A549 (cell line): ENCODE measurements at regions not wholly inside any gene's neighbourhood (a gene's known extent, or its start where the extent isn't known, plus 50 kb on each side); places are given as distances from the start of the nearest gene placed in this dataset.

Experiments used
- ATAC-seq, 2 experiments: fragments of 200-7000 bp in 1 of 2; fragments of >200 bp in 1 of 2; cut with Nextera tagmentation in 1 of 2; cut with Tn5 transposase in 1 of 2; 3 replicates each; pipeline versions ENCODE4 v1.8.0 to v1.9.1; 2018 to 2020; ENCODE audit warnings: mild to moderate bottlenecking in 1 of 2, moderate library complexity in 1 of 2
- CTCF ChIA-PET: fragments of 300-600 bp; sonication (Branson Sonifier 250); formaldehyde crosslinking; extraction: SDS; loops from one replicate; lab custom pipeline; 2021; ENCODE audit warnings: antibody characterized with exemption, inconsistent platforms; lab: Yijun Ruan, JAX
- POLR2A ChIA-PET: fragments of 350-600 bp; formaldehyde crosslinking; extraction: SDS; loops from one replicate; lab custom pipeline; 2021; ENCODE audit warnings: antibody characterized with exemption, inconsistent platforms; lab: Yijun Ruan, JAX
- DNase-seq, 2 experiments: peaks; one replicate each; pipeline versions ENCODE4 v3.0.0 to v3.0.0-alpha.2; 2011 to 2016; ENCODE audit warnings: low read depth in 1 of 2, low spot score in 1 of 2
- FAIRE-seq: peaks from 2 replicates; lab custom pipeline; 2011; peaks lifted over from hg19 to GRCh38; lab: Jason Lieb, UNC
- H3K27ac ChIP-seq, 2 experiments: fragments of >200 bp; sonication (Bioruptor Twin); formaldehyde crosslinking; 3 replicates each; pipeline ENCODE4 v1.5.1; 2016 to 2017
- H3K4me1 ChIP-seq: fragments of >200 bp; sonication (Bioruptor Twin); formaldehyde crosslinking; 3 replicates; pipeline ENCODE4 v1.6.1; 2016
- H3K4me2 ChIP-seq: fragments of >200 bp; sonication (Bioruptor Twin); formaldehyde crosslinking; 3 replicates; pipeline ENCODE4 v1.6.1; 2016
- H3K4me3 ChIP-seq: fragments of >200 bp; sonication (Bioruptor Twin); formaldehyde crosslinking; 3 replicates; pipeline ENCODE4 v1.5.1; 2016
- H3K9me3 ChIP-seq: fragments of >200 bp; sonication (Bioruptor Twin); formaldehyde crosslinking; 3 replicates; pipeline ENCODE4 v1.6.1; 2016
- CHD2 ChIP-seq: fragments of 150-350 bp; IDR thresholded peaks from 2 replicates; pipeline ENCODE4 v1.6.1; 2014; ENCODE audit warnings: low read length; ENCODE audit not compliant: partially characterized antibody
- EHF ChIP-seq: fragments of 250-450 bp; sonication (Bioruptor Pico); IDR thresholded peaks from 2 replicates; pipeline ENCODE4 v1.5.0; 2020; ENCODE audit warnings: mild to moderate bottlenecking
- ESRRA ChIP-seq: fragments of 150-350 bp; IDR thresholded peaks from 2 replicates; pipeline ENCODE4 v1.6.1; 2014; ENCODE audit warnings: mild to moderate bottlenecking, low read length, borderline replicate concordance
- FOSL2 ChIP-seq, 2 experiments: fragments of 450-650 bp in 1 of 2; fragments of >200 bp in 1 of 2; sonication (Bioruptor Twin) in 1 of 2; formaldehyde crosslinking; IDR thresholded peaks; 2 replicates each; pipeline versions ENCODE4 v1.5.0 to v1.6.1; 2016 to 2020; ENCODE audit warnings: mild to moderate bottlenecking in 1 of 2, moderate library complexity in 1 of 2
- HOXA7 ChIP-seq: fragments of 250-450 bp; sonication (Bioruptor Pico); IDR thresholded peaks from 2 replicates; pipeline ENCODE4 v1.5.0; 2020; ENCODE audit warnings: mild to moderate bottlenecking, moderate library complexity
- HOXB13 ChIP-seq: fragments of 250-450 bp; sonication (Bioruptor Pico); IDR thresholded peaks from 2 replicates; pipeline ENCODE4 v1.5.0; 2020; ENCODE audit warnings: low read depth, mild to moderate bottlenecking, moderate library complexity
- HOXB5 ChIP-seq: fragments of 250-450 bp; sonication (Bioruptor Pico); IDR thresholded peaks from 2 replicates; pipeline ENCODE4 v1.5.0; 2020; ENCODE audit warnings: mild to moderate bottlenecking, moderate library complexity
- JUNB ChIP-seq: fragments of >200 bp; sonication (Bioruptor Twin); formaldehyde crosslinking; IDR thresholded peaks from 2 replicates; pipeline ENCODE4 v1.6.1; 2016
- KDM1A ChIP-seq: fragments of 200-600 bp; sonication (generic); IDR thresholded peaks from 2 replicates; pipeline ENCODE4 v1.6.1; 2016; ENCODE audit warnings: low read depth, mild to moderate bottlenecking
- KDM5A ChIP-seq: fragments of 200-600 bp; sonication (generic); IDR thresholded peaks from 2 replicates; pipeline ENCODE4 v1.6.1; 2016; ENCODE audit warnings: antibody characterized with exemption, mild to moderate bottlenecking
- MAFK ChIP-seq: fragments of 450-650 bp; IDR thresholded peaks from 2 replicates; pipeline ENCODE4 v1.6.1; 2014; ENCODE audit not compliant: partially characterized antibody
- MYC ChIP-seq: IDR thresholded peaks from 2 replicates; pipeline ENCODE4 v1.6.1; 2012; ENCODE audit warnings: mild to moderate bottlenecking, inconsistent platforms, low read length, improper control_type of control experiment, borderline replicate concordance
- POLR2AphosphoS2 ChIP-seq: conservative IDR thresholded peaks from 2 replicates; pipeline ENCODE4 v1.6.1; 2012; ENCODE audit warnings: low read length, improper control_type of control experiment, inconsistent platforms
- RCOR1 ChIP-seq: fragments of 150-350 bp; IDR thresholded peaks from 2 replicates; pipeline ENCODE4 v1.6.1; 2014; ENCODE audit warnings: antibody characterized with exemption, low read length, low read depth
- RNF2 ChIP-seq: fragments of 200-600 bp; sonication (generic); IDR thresholded peaks from 2 replicates; pipeline ENCODE4 v1.6.1; 2016; ENCODE audit warnings: low read depth, mild to moderate bottlenecking, antibody characterized with exemption, moderate library complexity, borderline replicate concordance
- WGBS: methylation state at CpG from one replicate; pipeline ENCODE4 v1.1.6; 2017; ENCODE audit errors: missing lambda C conversion rate; 5-methylcytosine and 5-hydroxymethylcytosine counted together
- TF ChIP-seq, protein P1 (sequence below): fragments of 450-650 bp; IDR thresholded peaks from 2 replicates; pipeline ENCODE4 v1.6.1; 2014; ENCODE audit warnings: antibody characterized with exemption
- TF ChIP-seq, protein P2 (sequence below): fragments of 200-600 bp; sonication (generic); IDR thresholded peaks from 2 replicates; pipeline ENCODE4 v1.6.1; 2016; ENCODE audit warnings: antibody characterized with exemption, mild to moderate bottlenecking, moderate library complexity

GRCh38 chr7:46625032-46625431 is 704.0 kb upstream of the IGFBP3 start:
- H3K4me3 ChIP-seq, result no peak overlapping the region
- ATAC-seq (no peak), DNase-seq (no peak), FAIRE-seq (no peak)
- no peak overlapping the region for H3K4me2 ChIP-seq
- H3K9me3 ChIP-seq, result no peaks in the 10 kb centered on the region
- no peaks in the 10 kb centered on the region for H3K4me1 ChIP-seq
- WGBS, result 42% methylated on average over 2 of the region's 2 CpGs
- no peak overlapping the region for H3K27ac ChIP-seq
- ChIA-PET POLR2A (no interaction called here), CTCF (interaction anchor here (0.6 kb wide), 1 partner anchor 709 kb away, joined by 4 read pairs; no protein-coding TSS in a partner anchor)
- TF ChIP-seq, protein P1, sequence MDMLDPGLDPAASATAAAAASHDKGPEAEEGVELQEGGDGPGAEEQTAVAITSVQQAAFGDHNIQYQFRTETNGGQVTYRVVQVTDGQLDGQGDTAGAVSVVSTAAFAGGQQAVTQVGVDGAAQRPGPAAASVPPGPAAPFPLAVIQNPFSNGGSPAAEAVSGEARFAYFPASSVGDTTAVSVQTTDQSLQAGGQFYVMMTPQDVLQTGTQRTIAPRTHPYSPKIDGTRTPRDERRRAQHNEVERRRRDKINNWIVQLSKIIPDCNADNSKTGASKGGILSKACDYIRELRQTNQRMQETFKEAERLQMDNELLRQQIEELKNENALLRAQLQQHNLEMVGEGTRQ, result no peak

- FAIRE-seq (no peak), ATAC-seq (no peak)
Measured at GRCh38 chr7:46622251-46622650, 701.2 kb upstream of the IGFBP3 start.

DNA sequence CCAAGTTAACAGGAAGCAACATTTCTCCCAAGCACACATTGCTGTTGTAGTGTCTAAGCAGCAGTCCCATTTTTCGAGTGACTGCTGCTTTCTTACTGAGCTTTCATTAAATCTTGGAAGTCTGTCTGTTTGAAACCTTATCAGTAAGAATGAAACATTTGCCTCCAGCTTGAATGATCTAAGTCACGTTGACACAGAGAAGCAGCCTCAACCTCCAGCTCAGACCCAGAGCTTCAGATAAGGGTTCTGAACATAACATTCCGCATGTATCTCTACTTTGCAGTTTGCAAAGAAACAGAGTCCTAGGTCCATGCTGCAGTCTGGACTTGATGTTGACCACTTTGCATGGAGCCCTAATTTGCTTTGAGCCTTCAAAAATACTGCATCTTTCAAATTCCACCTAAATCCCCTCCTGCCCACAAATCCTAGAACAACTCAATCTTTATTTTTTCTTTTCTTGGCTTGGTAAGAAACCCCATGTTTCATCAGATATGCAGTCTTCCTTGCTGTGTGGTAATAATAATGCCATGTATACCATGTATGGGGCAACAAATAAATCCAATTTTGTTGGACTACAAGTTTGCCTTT is 698.7 kb upstream of the IGFBP3 start:
- TF ChIP-seq, protein P2, sequence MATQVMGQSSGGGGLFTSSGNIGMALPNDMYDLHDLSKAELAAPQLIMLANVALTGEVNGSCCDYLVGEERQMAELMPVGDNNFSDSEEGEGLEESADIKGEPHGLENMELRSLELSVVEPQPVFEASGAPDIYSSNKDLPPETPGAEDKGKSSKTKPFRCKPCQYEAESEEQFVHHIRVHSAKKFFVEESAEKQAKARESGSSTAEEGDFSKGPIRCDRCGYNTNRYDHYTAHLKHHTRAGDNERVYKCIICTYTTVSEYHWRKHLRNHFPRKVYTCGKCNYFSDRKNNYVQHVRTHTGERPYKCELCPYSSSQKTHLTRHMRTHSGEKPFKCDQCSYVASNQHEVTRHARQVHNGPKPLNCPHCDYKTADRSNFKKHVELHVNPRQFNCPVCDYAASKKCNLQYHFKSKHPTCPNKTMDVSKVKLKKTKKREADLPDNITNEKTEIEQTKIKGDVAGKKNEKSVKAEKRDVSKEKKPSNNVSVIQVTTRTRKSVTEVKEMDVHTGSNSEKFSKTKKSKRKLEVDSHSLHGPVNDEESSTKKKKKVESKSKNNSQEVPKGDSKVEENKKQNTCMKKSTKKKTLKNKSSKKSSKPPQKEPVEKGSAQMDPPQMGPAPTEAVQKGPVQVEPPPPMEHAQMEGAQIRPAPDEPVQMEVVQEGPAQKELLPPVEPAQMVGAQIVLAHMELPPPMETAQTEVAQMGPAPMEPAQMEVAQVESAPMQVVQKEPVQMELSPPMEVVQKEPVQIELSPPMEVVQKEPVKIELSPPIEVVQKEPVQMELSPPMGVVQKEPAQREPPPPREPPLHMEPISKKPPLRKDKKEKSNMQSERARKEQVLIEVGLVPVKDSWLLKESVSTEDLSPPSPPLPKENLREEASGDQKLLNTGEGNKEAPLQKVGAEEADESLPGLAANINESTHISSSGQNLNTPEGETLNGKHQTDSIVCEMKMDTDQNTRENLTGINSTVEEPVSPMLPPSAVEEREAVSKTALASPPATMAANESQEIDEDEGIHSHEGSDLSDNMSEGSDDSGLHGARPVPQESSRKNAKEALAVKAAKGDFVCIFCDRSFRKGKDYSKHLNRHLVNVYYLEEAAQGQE, result no peak
- TF ChIP-seq RNF2, result no peak
- TF ChIP-seq CHD2, result no peak
- TF ChIP-seq, protein P1, result no peak
- no peak for TF ChIP-seq EHF (CRISPR knock-in tag)
- no peak for TF ChIP-seq KDM1A
- TF ChIP-seq HOXB5 (CRISPR knock-in tag), result no peak
- TF ChIP-seq MAFK, result no peak
- TF ChIP-seq HOXA7 (CRISPR knock-in tag), result no peak
- TF ChIP-seq, all 56 proteins: peak for 0
- no peak overlapping the region for H3K4me2 ChIP-seq
- no peak overlapping the region for H3K4me3 ChIP-seq
- 62% methylated on average over 3 of the region's 3 CpGs for WGBS
- H3K9me3 ChIP-seq, result no peaks in the 10 kb centered on the region
- ATAC-seq (no peak), DNase-seq (no peak), FAIRE-seq (no peak)
- no peaks in the 10 kb centered on the region for H3K4me1 ChIP-seq
- H3K27ac ChIP-seq, result no peak overlapping the region
- POLR2A ChIA-PET, result no interaction called here
- CTCF ChIA-PET, result interaction anchor here (0.7 to 1.8 kb wide), 2 partner anchors 13 to 76 kb away, joined by 3 to 4 read pairs; no protein-coding TSS in a partner anchor

More at GRCh38 chr7:46622251-46622650, 701.2 kb upstream of the IGFBP3 start:
- Histone ChIP-seq H3K4me2 (no peak overlapping the region), H3K4me1 (no peaks in the 10 kb centered on the region), H3K27ac (no peak overlapping the region), H3K4me3 (no peak overlapping the region), H3K9me3 (no peaks in the 10 kb centered on the region)
- TF ChIP-seq MYC (no peak), JUNB (no peak), ESRRA (no peak), FOSL2 (IDR thresholded peaks at IDR 0.05) (no peak), FOSL2 (CRISPR knock-in tag; IDR thresholded peaks at IDR 0.05) (no peak), HOXB13 (CRISPR knock-in tag) (no peak), POLR2AphosphoS2 (no peak), RCOR1 (no peak), HOXB5 (CRISPR knock-in tag) (no peak), KDM5A (no peak)
- 73% methylated on average over 2 of the region's 2 CpGs for WGBS
- ChIA-PET POLR2A (no interaction called here), CTCF (no interaction called here)
- no peak for DNase-seq
